ENCODE measurements at regions not wholly inside any gene's neighbourhood (a gene's known extent, or its start where the extent isn't known, plus 50 kb on each side); places are given as distances from the start of the nearest gene placed in this dataset.

- DNase-seq: no peak
- Histone ChIP-seq H3K36me3 (no peaks in the 10 kb centered on the region), H3K27me3 (replicated peaks in 1 of 7) (peaks cover 0 to 21% (median 7%) of the 10 kb centered on the region in 7 donors), H3K4me3 (no peak overlapping the region), H3K4me1 (peaks cover 0 to 15% (median 9%) of the 10 kb centered on the region in 6 donors), H3K9me3 (no peaks in the 10 kb centered on the region), H3K27ac (no peak overlapping the region)
- 68 to 82% (median 74%) methylated on average over 5 of the region's 5 CpGs for WGBS, 5 donors
- intact Hi-C loops (cut with DNase I; ENCODE audit: low total_unique reads): no loop called here
- TF ChIP-seq POLR2A (IDR thresholded peaks at IDR 0.05) (no peak), POLR2AphosphoS5 (IDR thresholded peaks at IDR 0.05) (no peak)
Observed at GRCh38 chr6:4645713-4646360, 130.4 kb upstream of the CDYL start.

- no peak for DNase-seq
- no peak overlapping the region for H3K27ac ChIP-seq
- H3K4me3 ChIP-seq: no peak overlapping the region
- H3K4me1 ChIP-seq: peaks cover 0 to 15% (median 9%) of the 10 kb centered on the region in 6 donors
- peaks cover 0 to 21% (median 7%) of the 10 kb centered on the region in 7 donors for H3K27me3 ChIP-seq (replicated peaks in 1 of 7)
- H3K36me3 ChIP-seq: no peaks in the 10 kb centered on the region
- 81 to 92% (median 86%) methylated on average over 2 of the region's 2 CpGs for WGBS, 5 donors
- TF ChIP-seq CTCF (IDR thresholded peaks at IDR 0.05 in 8 of 11, conservative IDR thresholded peaks at IDR 0.05 in 3 of 11) (no peak), POLR2AphosphoS5 (IDR thresholded peaks at IDR 0.05) (no peak), POLR2A (IDR thresholded peaks at IDR 0.05) (no peak)
- H3K9me3 ChIP-seq: no peaks in the 10 kb centered on the region
- intact Hi-C loops (cut with DNase I; ENCODE audit: low total_unique reads): no loop called here
Observed at GRCh38 chr6:4644996-4645395, 131.2 kb upstream of the CDYL start.

GRCh38 chr6:4641461-4641860 is 134.7 kb upstream of the CDYL start:
- intact Hi-C loops (cut with DNase I; ENCODE audit: low total_unique reads): no loop called here
- H3K36me3 ChIP-seq: no peaks in the 10 kb centered on the region
- no peak overlapping the region for H3K27ac ChIP-seq
- WGBS, 5 donors: 85 to 100% (median 95%) methylated on average over 3 of the region's 3 CpGs
- H3K9me3 ChIP-seq: no peaks in the 10 kb centered on the region
- no peak for DNase-seq
- no peak overlapping the region for H3K4me3 ChIP-seq
- no peaks in the 10 kb centered on the region for H3K4me1 ChIP-seq
- TF ChIP-seq POLR2A (IDR thresholded peaks at IDR 0.05): no peak
- TF ChIP-seq CTCF (IDR thresholded peaks at IDR 0.05 in 8 of 11, conservative IDR thresholded peaks at IDR 0.05 in 3 of 11): no peak
- peaks cover 0 to 7% (median 0%) of the 10 kb centered on the region in 7 donors for H3K27me3 ChIP-seq (replicated peaks in 1 of 7)

- TF ChIP-seq POLR2AphosphoS5 (IDR thresholded peaks at IDR 0.05) (no peak), CTCF (IDR thresholded peaks at IDR 0.05 in 8 of 11, conservative IDR thresholded peaks at IDR 0.05 in 3 of 11) (no peak), POLR2A (IDR thresholded peaks at IDR 0.05) (no peak)
- H3K4me1 ChIP-seq: no peaks in the 10 kb centered on the region
- H3K27me3 ChIP-seq (replicated peaks in 1 of 7): peaks cover 0 to 7% (median 0%) of the 10 kb centered on the region in 7 donors
- WGBS, 5 donors: 43 to 68% (median 56%) methylated on average over 4 of the region's 4 CpGs
- intact Hi-C loops (cut with DNase I; ENCODE audit: low total_unique reads): no loop called here
- no peak overlapping the region for H3K4me3 ChIP-seq
- no peaks in the 10 kb centered on the region for H3K36me3 ChIP-seq
- H3K27ac ChIP-seq: no peak overlapping the region
- H3K9me3 ChIP-seq: no peaks in the 10 kb centered on the region
- no peak for DNase-seq
Observed at GRCh38 chr6:4640139-4640538, 136.1 kb upstream of the CDYL start.

All from spleen (tissue), 11 donors.